Heart left ventricle (tissue), 13 donors: ENCODE measurements at regions not wholly inside any gene's neighbourhood (a gene's known extent, or its start where the extent isn't known, plus 50 kb on each side); places are given as distances from the start of the nearest gene placed in this dataset.

Experiments
- POLR2A ChIP-seq, 2 donors: fragments of 450-650 bp; IDR thresholded peaks; one replicate each; pipeline ENCODE4 v1.6.1; 2017; ENCODE audit warnings: antibody characterized with exemption in 2 of 2, mild to moderate bottlenecking in 2 of 2, moderate library complexity in 2 of 2
- TF ChIP-seq, protein P1 (sequence below), 12 donors: fragments of 200-600 bp; sonication (generic) in 4 of 12; IDR thresholded peaks; one replicate each; pipeline versions ENCODE4 v1.5.0 to v1.8.0; 2018 to 2022; ENCODE audit warnings: antibody characterized with exemption in 12 of 12, mild to moderate bottlenecking in 5 of 12
- donor health status: ischemic (EF 13 %, LVEDD 7.1; RV severe dilation, severe dysfunction).
- donor health status: DM: no; HTN: yes; CAD: no.
- donor health status: DM: no; HTN: no; CAD: no.
- donor health status: ischemic (EF 25% LVEDD 6.9; RV normal size, moderate dysfunction).
- donor health status: ischemic (EF 25% LVEDD 5.7; RV mildly dilated, moderate dysfunction).
- donor health status: ischemic (EF 35%, LVEDD 5.7; RV mildly dilated, moderate dysfunction).
- donor health status: nonischemic (EF 11% LVEDD 7.7; RV severe dilation, severe dysfunction).
- donor health status: DM: yes; HTN: yes; CAD: no.
- donor health status: PGD.
- donor health status: ischemic (EF 29% LVEDD 5.4; RV normal size, mild dysfunction).
- donor health status: nonischemic (EF 23%, LVEDD 6.1; RV moderate dilation, normal function).

GRCh38 chr10:78185693-78186055 is 152.0 kb downstream of the RPS24 start:
- TF ChIP-seq, protein P1, sequence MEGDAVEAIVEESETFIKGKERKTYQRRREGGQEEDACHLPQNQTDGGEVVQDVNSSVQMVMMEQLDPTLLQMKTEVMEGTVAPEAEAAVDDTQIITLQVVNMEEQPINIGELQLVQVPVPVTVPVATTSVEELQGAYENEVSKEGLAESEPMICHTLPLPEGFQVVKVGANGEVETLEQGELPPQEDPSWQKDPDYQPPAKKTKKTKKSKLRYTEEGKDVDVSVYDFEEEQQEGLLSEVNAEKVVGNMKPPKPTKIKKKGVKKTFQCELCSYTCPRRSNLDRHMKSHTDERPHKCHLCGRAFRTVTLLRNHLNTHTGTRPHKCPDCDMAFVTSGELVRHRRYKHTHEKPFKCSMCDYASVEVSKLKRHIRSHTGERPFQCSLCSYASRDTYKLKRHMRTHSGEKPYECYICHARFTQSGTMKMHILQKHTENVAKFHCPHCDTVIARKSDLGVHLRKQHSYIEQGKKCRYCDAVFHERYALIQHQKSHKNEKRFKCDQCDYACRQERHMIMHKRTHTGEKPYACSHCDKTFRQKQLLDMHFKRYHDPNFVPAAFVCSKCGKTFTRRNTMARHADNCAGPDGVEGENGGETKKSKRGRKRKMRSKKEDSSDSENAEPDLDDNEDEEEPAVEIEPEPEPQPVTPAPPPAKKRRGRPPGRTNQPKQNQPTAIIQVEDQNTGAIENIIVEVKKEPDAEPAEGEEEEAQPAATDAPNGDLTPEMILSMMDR (IDR thresholded peaks at IDR 0.05) = no peak
- no peak for TF ChIP-seq POLR2A (IDR thresholded peaks at IDR 0.05)
